Hepatocyte (in vitro differentiated cells): ENCODE measurements at regions not wholly inside any gene's neighbourhood (a gene's known extent, or its start where the extent isn't known, plus 50 kb on each side); places are given as distances from the start of the nearest gene placed in this dataset.

ENCODE experiments used
- DNase-seq: peaks from one replicate; pipeline ENCODE4 v3.0.0-alpha.2; 2016; ENCODE audit warnings: low spot score
- H2AFZ ChIP-seq: fragments of 200-600 bp; sonication (generic); 2 replicates; pipeline ENCODE4 v1.6.0; 2016; ENCODE audit warnings: antibody characterized with exemption, mild to moderate bottlenecking
- H3K27ac ChIP-seq: fragments of 200-600 bp; sonication (generic); 2 replicates; pipeline ENCODE4 v1.5.1; 2016; ENCODE audit warnings: mild to moderate bottlenecking
- H3K27me3 ChIP-seq: fragments of 200-600 bp; sonication (generic); 2 replicates; pipeline ENCODE4 v1.6.1; 2016
- H3K36me3 ChIP-seq: fragments of 200-600 bp; sonication (generic); replicated peaks from 2 replicates; pipeline ENCODE4 v1.5.1; 2016; ENCODE audit warnings: low read depth; ENCODE audit not compliant: insufficient read depth
- H3K4me1 ChIP-seq: fragments of 200-600 bp; sonication (generic); 2 replicates; pipeline ENCODE4 v1.5.1; 2016; ENCODE audit warnings: mild to moderate bottlenecking, moderate library complexity; ENCODE audit not compliant: insufficient read depth
- H3K4me2 ChIP-seq: fragments of 200-600 bp; sonication (generic); 2 replicates; pipeline ENCODE4 v1.6.0; 2016
- H3K4me3 ChIP-seq: fragments of 200-600 bp; sonication (generic); 2 replicates; pipeline ENCODE4 v1.5.1; 2016; ENCODE audit warnings: mild to moderate bottlenecking
- H3K79me2 ChIP-seq: fragments of 200-600 bp; sonication (generic); 2 replicates; pipeline ENCODE4 v1.6.0; 2017; ENCODE audit warnings: mild to moderate bottlenecking
- H3K9me2 ChIP-seq: fragments of 200-600 bp; sonication (generic); replicated peaks from 2 replicates; pipeline ENCODE4 v1.6.0; 2017; ENCODE audit warnings: mild to moderate bottlenecking; ENCODE audit not compliant: insufficient read depth
- H3K9me3 ChIP-seq: fragments of 200-600 bp; sonication (generic); 2 replicates; pipeline ENCODE4 v1.5.1; 2016; ENCODE audit warnings: low read depth, mild to moderate bottlenecking
- H4K20me1 ChIP-seq: fragments of 200-600 bp; sonication (generic); 2 replicates; pipeline ENCODE4 v1.6.0; 2016; ENCODE audit warnings: mild to moderate bottlenecking; ENCODE audit not compliant: insufficient read depth, poor library complexity, severe bottlenecking
- CTCF ChIP-seq: fragments of 200-600 bp; sonication (generic); IDR thresholded peaks from 2 replicates; pipeline ENCODE4 v1.5.1; 2016; ENCODE audit warnings: antibody characterized with exemption, mild to moderate bottlenecking; ENCODE audit not compliant: poor library complexity
- EZH2 ChIP-seq: fragments of 200-600 bp; sonication (generic); IDR thresholded peaks from 2 replicates; pipeline ENCODE4 v1.6.1; 2016; ENCODE audit warnings: antibody characterized with exemption, mild to moderate bottlenecking, borderline replicate concordance
- EZH2phosphoT487 ChIP-seq: fragments of 200-600 bp; sonication (generic); IDR thresholded peaks from one replicate; pipeline ENCODE4 v1.6.1; 2018; ENCODE audit warnings: antibody characterized with exemption, mild to moderate bottlenecking, low read depth, moderate library complexity; ENCODE audit not compliant: unreplicated experiment, severe bottlenecking
- WGBS: methylation state at CpG from one replicate; pipeline ENCODE4 v1.1.6; 2016; ENCODE audit warnings: low lambda C conversion rate; ENCODE audit errors: missing lambda C conversion rate; 5-methylcytosine and 5-hydroxymethylcytosine counted together

DNA sequence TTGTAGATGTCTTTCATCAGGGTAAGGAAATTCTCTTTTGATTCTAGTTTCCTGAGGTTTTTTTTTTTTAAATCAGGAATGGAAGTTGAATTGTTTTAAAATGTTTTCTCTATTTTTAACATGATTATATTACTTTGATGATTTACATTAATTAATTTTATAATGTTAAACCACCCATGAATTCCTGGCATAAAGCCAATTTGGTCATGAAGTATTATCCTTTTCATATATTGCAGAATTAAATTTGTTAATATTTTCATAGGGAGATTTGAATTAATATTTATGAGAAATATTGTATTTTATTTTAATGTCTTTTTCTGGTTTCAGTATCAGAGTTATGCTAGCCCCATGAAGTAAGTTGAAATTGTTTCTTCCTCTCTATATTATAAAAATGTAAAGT, 144.6 kb downstream of the MAIP1 start:
- no peaks in the 10 kb centered on the region for H3K79me2 ChIP-seq

DNA sequence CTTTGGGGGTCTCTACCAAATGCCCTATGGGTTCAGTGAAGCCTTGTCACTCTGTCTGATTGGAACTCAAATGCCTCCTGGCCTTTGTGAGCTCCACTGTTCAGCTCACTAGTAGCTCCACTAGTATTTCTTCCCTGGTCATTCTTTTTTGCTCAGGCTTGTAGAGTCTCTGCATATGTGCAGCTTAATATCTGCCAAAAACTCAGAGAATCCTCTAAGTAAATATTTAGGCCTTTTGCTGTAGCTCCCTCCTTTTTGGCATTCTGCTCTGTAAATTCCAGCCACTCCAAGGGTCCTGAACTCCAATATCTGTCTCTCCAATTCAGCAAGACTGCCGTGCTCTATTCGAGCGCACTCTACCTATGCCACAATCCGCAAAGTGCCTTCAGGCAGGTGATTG, 146.5 kb downstream of the MAIP1 start:
- no peak for DNase-seq
- no peak overlapping the region for H3K27ac ChIP-seq
- H3K27me3 ChIP-seq, result no peaks in the 10 kb centered on the region
- H4K20me1 ChIP-seq, result no peaks in the 10 kb centered on the region
- no peaks in the 10 kb centered on the region for H3K79me2 ChIP-seq
- 86% methylated on average over 4 of the region's 4 CpGs for WGBS
- H2AFZ ChIP-seq, result no peak overlapping the region
- no peaks in the 10 kb centered on the region for H3K4me1 ChIP-seq
- TF ChIP-seq EZH2 (no peak), CTCF (no peak), EZH2phosphoT487 (no peak)
- no peaks in the 10 kb centered on the region for H3K9me2 ChIP-seq
- H3K4me2 ChIP-seq, result no peak overlapping the region
- no peaks in the 10 kb centered on the region for H3K9me3 ChIP-seq
- no peaks in the 10 kb centered on the region for H3K36me3 ChIP-seq
- no peak overlapping the region for H3K4me3 ChIP-seq

More for the DNA sequence above, 144.6 kb downstream of the MAIP1 start:
- no peak overlapping the region for H3K27ac ChIP-seq
- no peak overlapping the region for H3K4me3 ChIP-seq
- H3K36me3 ChIP-seq, result no peaks in the 10 kb centered on the region
- TF ChIP-seq EZH2 (no peak), EZH2phosphoT487 (no peak), CTCF (no peak)
- no peak for DNase-seq
- no peaks in the 10 kb centered on the region for H3K9me2 ChIP-seq
- no peaks in the 10 kb centered on the region for H3K4me1 ChIP-seq
- no peaks in the 10 kb centered on the region for H4K20me1 ChIP-seq
- H2AFZ ChIP-seq, result no peak overlapping the region
- H3K27me3 ChIP-seq, result no peaks in the 10 kb centered on the region
- no peaks in the 10 kb centered on the region for H3K9me3 ChIP-seq
- no peak overlapping the region for H3K4me2 ChIP-seq

GRCh38 chr2:200102971-200103370, 147.6 kb downstream of the MAIP1 start:
- Histone ChIP-seq H3K36me3 (no peaks in the 10 kb centered on the region), H3K9me2 (no peaks in the 10 kb centered on the region), H3K4me1 (no peaks in the 10 kb centered on the region), H3K4me3 (no peak overlapping the region), H3K4me2 (no peak overlapping the region), H3K27ac (no peak overlapping the region), H3K27me3 (no peaks in the 10 kb centered on the region), H4K20me1 (no peaks in the 10 kb centered on the region), H2AFZ (no peak overlapping the region), H3K9me3 (no peaks in the 10 kb centered on the region), H3K79me2 (no peaks in the 10 kb centered on the region)
- DNase-seq, result no peak
- WGBS, result 92% methylated on average over 1 of the region's 1 CpG
- no peak for TF ChIP-seq EZH2phosphoT487
- no peak for TF ChIP-seq CTCF
- no peak for TF ChIP-seq EZH2

GRCh38 chr2:200104015-200104414, 148.6 kb downstream of the MAIP1 start:
- Histone ChIP-seq H3K4me2 (no peak overlapping the region), H3K36me3 (no peaks in the 10 kb centered on the region), H4K20me1 (no peaks in the 10 kb centered on the region), H3K27me3 (no peaks in the 10 kb centered on the region), H3K9me2 (no peaks in the 10 kb centered on the region), H3K9me3 (no peaks in the 10 kb centered on the region), H3K4me1 (no peaks in the 10 kb centered on the region), H2AFZ (no peak overlapping the region), H3K79me2 (no peaks in the 10 kb centered on the region), H3K27ac (no peak overlapping the region), H3K4me3 (no peak overlapping the region)
- no peak for DNase-seq
- WGBS, result 67% methylated on average over 1 of the region's 1 CpG
- TF ChIP-seq CTCF, result no peak
